HepG2 (cell line): ENCODE measurements at regions not wholly inside any gene's neighbourhood (a gene's known extent, or its start where the extent isn't known, plus 50 kb on each side); places are given as distances from the start of the nearest gene placed in this dataset.

Source experiments
- ATAC-seq: fragments of 200-7000 bp; cut with Tn5 transposase; 3 replicates; pipeline ENCODE4 v1.9.1; 2020; ENCODE audit warnings: mild to moderate bottlenecking, moderate library complexity
- BruUV-seq: library from RNA; stranded (reverse); fragments of 400-500 nt; replicated peaks from 2 replicates; lab custom pipeline; 2021; lab: Mats Ljungman, UMichigan
- CTCF ChIA-PET: fragments of 300-600 bp; formaldehyde crosslinking; extraction: SDS; loops from one replicate; lab custom pipeline; 2021; ENCODE audit warnings: low total read pairs, inconsistent platforms, low intra/inter-chr PET ratio; lab: Yijun Ruan, JAX
- POLR2A ChIA-PET: fragments of 350-600 bp; sonication (Branson Sonifier 250); formaldehyde crosslinking; loops from one replicate; lab custom pipeline; 2020; ENCODE audit warnings: antibody characterized with exemption, inconsistent platforms; lab: Yijun Ruan, JAX
- DNase-seq: peaks from one replicate; pipeline ENCODE4 v3.0.0-alpha.2; 2015; ENCODE audit warnings: low spot score
- FAIRE-seq: peaks from 3 replicates; lab custom pipeline; 2011; peaks lifted over from hg19 to GRCh38; lab: Jason Lieb, UNC
- H2AFZ ChIP-seq: one replicate; pipeline ENCODE4 v1.6.1; 2011; ENCODE audit warnings: low read length, inconsistent platforms
- H3K27ac ChIP-seq: fragments of 300-600 bp; 3 replicates; pipeline ENCODE4 v1.8.0; 2011; ENCODE audit warnings: mixed run types, mild to moderate bottlenecking, mixed read lengths, low read length, inconsistent platforms; ENCODE audit not compliant: insufficient read depth; ENCODE audit errors: extremely low read length
- H3K27me3 ChIP-seq, 2 experiments: fragments of 200-600 bp in 1 of 2; 2 replicates in 1 of 2; 3 replicates in 1 of 2; pipeline versions ENCODE4 v1.6.0 to v1.8.0; 2011; ENCODE audit warnings: low read length in 2 of 2, mild to moderate bottlenecking in 2 of 2, moderate library complexity in 2 of 2, inconsistent platforms in 1 of 2; ENCODE audit not compliant: insufficient read depth in 2 of 2, control insufficient read depth in 1 of 2
- H3K36me3 ChIP-seq, 2 experiments: fragments of 200-600 bp in 1 of 2; replicated peaks in 1 of 2; 2 replicates in 1 of 2; 3 replicates in 1 of 2; pipeline versions ENCODE4 v1.5.1 to v1.8.0; 2011; ENCODE audit warnings: low read length in 2 of 2, inconsistent platforms in 1 of 2; ENCODE audit not compliant: insufficient read depth in 2 of 2, control insufficient read depth in 1 of 2
- H3K4me1 ChIP-seq: 2 replicates; pipeline ENCODE4 v1.5.1; 2012; ENCODE audit warnings: low read length, inconsistent platforms; ENCODE audit not compliant: insufficient read depth
- H3K4me2 ChIP-seq: 2 replicates; pipeline ENCODE4 v1.6.0; 2011; ENCODE audit warnings: low read depth, low read length, inconsistent platforms
- H3K4me3 ChIP-seq, 3 experiments: fragments of 200-600 bp in 1 of 3; sonication (generic), shearing (Covaris generic) in 1 of 3; replicated peaks in 1 of 3; 2 replicates each; pipeline ENCODE4 v1.5.1; 2011 to 2016; ENCODE audit warnings: low read length in 3 of 3, inconsistent platforms in 2 of 3, low read depth in 2 of 3, mild to moderate bottlenecking in 2 of 3, control low read depth in 1 of 3, mixed read lengths in 1 of 3; ENCODE audit not compliant: insufficient read depth in 1 of 3
- H3K79me2 ChIP-seq: one replicate; pipeline ENCODE4 v1.6.1; 2011; ENCODE audit warnings: low read length, inconsistent platforms; ENCODE audit not compliant: insufficient read depth
- H3K9ac ChIP-seq: 2 replicates; pipeline ENCODE4 v1.6.0; 2011; ENCODE audit warnings: mild to moderate bottlenecking, low read depth, low read length, inconsistent platforms; ENCODE audit not compliant: insufficient read depth
- H3K9me3 ChIP-seq: 2 replicates; pipeline ENCODE4 v1.5.1; 2012; ENCODE audit warnings: mild to moderate bottlenecking, low read length
- H4K20me1 ChIP-seq: 2 replicates; pipeline ENCODE4 v1.6.0; 2011; ENCODE audit warnings: inconsistent platforms, mild to moderate bottlenecking, low read length, moderate library complexity; ENCODE audit not compliant: insufficient read depth
- ATRX ChIP-seq: sonication (generic); formaldehyde crosslinking; IDR thresholded peaks from 2 replicates; pipeline ENCODE4 v1.4.0; 2020; ENCODE audit warnings: missing genetic modification reagents, borderline replicate concordance
- HNF1B ChIP-seq: sonication (generic); formaldehyde crosslinking; IDR thresholded peaks from 2 replicates; pipeline ENCODE4 v1.5.1; 2020; ENCODE audit warnings: mild to moderate bottlenecking, moderate library complexity, missing genetic modification reagents
- MIER3 ChIP-seq: IDR thresholded peaks from 2 replicates; pipeline ENCODE4 v1.6.1; 2016; ENCODE audit warnings: missing compliant biosample characterization, borderline replicate concordance
- NFATC3 ChIP-seq: sonication (generic); formaldehyde crosslinking; IDR thresholded peaks from 2 replicates; pipeline ENCODE4 v1.5.1; 2020; ENCODE audit warnings: mild to moderate bottlenecking, missing genetic modification reagents
- PCBP1 ChIP-seq: fragments of 200-400 bp; formaldehyde crosslinking; IDR thresholded peaks from 2 replicates; pipeline ENCODE4 v1.6.1; 2017; ENCODE audit warnings: mild to moderate bottlenecking, low read depth, low read length, borderline replicate concordance
- RNF2 ChIP-seq: fragments of 450-650 bp; conservative IDR thresholded peaks from 2 replicates; pipeline ENCODE4 v1.6.1; 2016; ENCODE audit warnings: low read depth
- SAFB2 ChIP-seq: sonication (generic); formaldehyde crosslinking; IDR thresholded peaks from 2 replicates; pipeline ENCODE4 v1.5.1; 2020; ENCODE audit warnings: missing genetic modification reagents, low read depth, mild to moderate bottlenecking, borderline replicate concordance
- SRSF1 ChIP-seq: fragments of 200-400 bp; formaldehyde crosslinking; optimal IDR thresholded peaks from 2 replicates; pipeline ENCODE3; 2017; ENCODE audit warnings: mild to moderate bottlenecking, low read depth, low read length, moderate library complexity
- STAG1 ChIP-seq: sonication (generic); formaldehyde crosslinking; IDR thresholded peaks from 2 replicates; pipeline ENCODE4 v1.4.0; 2020; ENCODE audit warnings: missing genetic modification reagents
- ZNF747 ChIP-seq: sonication (generic); formaldehyde crosslinking; IDR thresholded peaks from 2 replicates; pipeline ENCODE4 v1.8.1; 2023; ENCODE audit warnings: missing genetic modification reagents, mild to moderate bottlenecking, borderline replicate concordance
- ZNF749 ChIP-seq: sonication (generic); formaldehyde crosslinking; IDR thresholded peaks from 2 replicates; pipeline ENCODE4 v1.8.0; 2022; ENCODE audit warnings: mild to moderate bottlenecking, missing genetic modification reagents, moderate library complexity, borderline replicate concordance
- WGBS: methylation state at CpG from one replicate; pipeline ENCODE4 v1.1.6; 2017; ENCODE audit warnings: low lambda C conversion rate; 5-methylcytosine and 5-hydroxymethylcytosine counted together
- in situ Hi-C: cut with HindIII; loops from 2 replicates; pipeline ENCODE4 v1.10.0; 2017; ENCODE audit warnings: low pct_unique_long_range_greater_than_20kb; ENCODE audit not compliant: extremely low pct_ligation_motif_present
- intact Hi-C: fragments of 100-400 bp; cut with micrococcal nuclease; formaldehyde crosslinking; loops from one replicate; pipeline ENCODE4 v1.10.0; 2022; ENCODE audit not compliant: unreplicated experiment
- TF ChIP-seq, protein P1 (sequence below): sonication (generic); formaldehyde crosslinking; IDR thresholded peaks from 2 replicates; pipeline ENCODE4 v1.4.0; 2020; ENCODE audit warnings: mild to moderate bottlenecking, missing genetic modification reagents, borderline replicate concordance

DNA sequence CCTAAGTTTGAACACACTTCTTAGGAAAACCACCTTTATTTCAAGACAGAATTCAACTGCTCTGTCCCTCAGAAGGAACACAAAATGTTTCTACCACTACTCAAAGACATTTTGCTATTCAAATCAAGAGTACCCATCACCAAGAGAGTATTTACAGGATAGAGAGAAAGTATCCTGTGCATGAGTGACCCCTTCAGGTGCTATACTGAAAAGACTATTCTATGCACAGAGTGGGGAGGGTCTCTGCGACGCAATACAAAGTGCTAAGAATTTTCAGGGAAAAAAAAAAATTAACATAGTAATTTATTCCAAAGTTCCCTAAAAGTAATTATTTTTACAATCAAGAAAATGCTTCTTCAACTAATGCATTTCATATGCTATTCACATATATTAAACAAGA is 346.4 kb upstream of the FAM241A start:
- in situ Hi-C loops: no loop called here
- H3K27ac ChIP-seq: no peak overlapping the region
- no peak overlapping the region for H3K9ac ChIP-seq
- H3K79me2 ChIP-seq: no peaks in the 10 kb centered on the region
- FAIRE-seq (no peak), ATAC-seq (peak; percentile 80), DNase-seq (no peak)
- no peaks in the 10 kb centered on the region for H3K27me3 ChIP-seq
- 4% methylated on average over 2 of the region's 2 CpGs for WGBS
- H2AFZ ChIP-seq: no peak overlapping the region
- no TSS peak for BruUV-seq
- H3K4me2 ChIP-seq: no peak overlapping the region
- CTCF ChIA-PET: no interaction called here
- no peak overlapping the region for H3K4me3 ChIP-seq
- no peaks in the 10 kb centered on the region for H3K4me1 ChIP-seq
- TF ChIP-seq ZNF747 (no peak), PCBP1 (no peak), SRSF1 (no peak), STAG1 (CRISPR knock-in tag) (peak; percentile 9; the same call in 1 of the 2 replicates), MIER3 (no peak), SAFB2 (CRISPR knock-in tag) (no peak)
- POLR2A ChIA-PET: no interaction called here
- H4K20me1 ChIP-seq: no peaks in the 10 kb centered on the region
- no peaks in the 10 kb centered on the region for H3K9me3 ChIP-seq
- intact Hi-C loops: loop anchor here (2.0 kb wide), 1 partner anchor 156 kb away; no protein-coding TSS in a partner anchor
- H3K36me3 ChIP-seq: no peaks in the 10 kb centered on the region

- Histone ChIP-seq H4K20me1 (no peaks in the 10 kb centered on the region), H3K4me3 (no peak overlapping the region), H3K27me3 (no peaks in the 10 kb centered on the region), H2AFZ (no peak overlapping the region), H3K4me2 (no peak overlapping the region), H3K4me1 (no peaks in the 10 kb centered on the region), H3K9me3 (no peaks in the 10 kb centered on the region), H3K9ac (no peak overlapping the region), H3K79me2 (no peaks in the 10 kb centered on the region), H3K27ac (no peak overlapping the region), H3K36me3 (no peaks in the 10 kb centered on the region)
- no TSS peak for BruUV-seq
- intact Hi-C loops (no loop called here), in situ Hi-C loops (no loop called here)
- ChIA-PET CTCF (no interaction called here), POLR2A (no interaction called here)
- no peak for FAIRE-seq
- DNase-seq: no peak
- no peak for ATAC-seq
- WGBS: 0% methylated on average over 2 of the region's 2 CpGs
- TF ChIP-seq NFATC3 (CRISPR knock-in tag): no peak
- no peak for TF ChIP-seq ATRX
- TF ChIP-seq, protein P1, sequence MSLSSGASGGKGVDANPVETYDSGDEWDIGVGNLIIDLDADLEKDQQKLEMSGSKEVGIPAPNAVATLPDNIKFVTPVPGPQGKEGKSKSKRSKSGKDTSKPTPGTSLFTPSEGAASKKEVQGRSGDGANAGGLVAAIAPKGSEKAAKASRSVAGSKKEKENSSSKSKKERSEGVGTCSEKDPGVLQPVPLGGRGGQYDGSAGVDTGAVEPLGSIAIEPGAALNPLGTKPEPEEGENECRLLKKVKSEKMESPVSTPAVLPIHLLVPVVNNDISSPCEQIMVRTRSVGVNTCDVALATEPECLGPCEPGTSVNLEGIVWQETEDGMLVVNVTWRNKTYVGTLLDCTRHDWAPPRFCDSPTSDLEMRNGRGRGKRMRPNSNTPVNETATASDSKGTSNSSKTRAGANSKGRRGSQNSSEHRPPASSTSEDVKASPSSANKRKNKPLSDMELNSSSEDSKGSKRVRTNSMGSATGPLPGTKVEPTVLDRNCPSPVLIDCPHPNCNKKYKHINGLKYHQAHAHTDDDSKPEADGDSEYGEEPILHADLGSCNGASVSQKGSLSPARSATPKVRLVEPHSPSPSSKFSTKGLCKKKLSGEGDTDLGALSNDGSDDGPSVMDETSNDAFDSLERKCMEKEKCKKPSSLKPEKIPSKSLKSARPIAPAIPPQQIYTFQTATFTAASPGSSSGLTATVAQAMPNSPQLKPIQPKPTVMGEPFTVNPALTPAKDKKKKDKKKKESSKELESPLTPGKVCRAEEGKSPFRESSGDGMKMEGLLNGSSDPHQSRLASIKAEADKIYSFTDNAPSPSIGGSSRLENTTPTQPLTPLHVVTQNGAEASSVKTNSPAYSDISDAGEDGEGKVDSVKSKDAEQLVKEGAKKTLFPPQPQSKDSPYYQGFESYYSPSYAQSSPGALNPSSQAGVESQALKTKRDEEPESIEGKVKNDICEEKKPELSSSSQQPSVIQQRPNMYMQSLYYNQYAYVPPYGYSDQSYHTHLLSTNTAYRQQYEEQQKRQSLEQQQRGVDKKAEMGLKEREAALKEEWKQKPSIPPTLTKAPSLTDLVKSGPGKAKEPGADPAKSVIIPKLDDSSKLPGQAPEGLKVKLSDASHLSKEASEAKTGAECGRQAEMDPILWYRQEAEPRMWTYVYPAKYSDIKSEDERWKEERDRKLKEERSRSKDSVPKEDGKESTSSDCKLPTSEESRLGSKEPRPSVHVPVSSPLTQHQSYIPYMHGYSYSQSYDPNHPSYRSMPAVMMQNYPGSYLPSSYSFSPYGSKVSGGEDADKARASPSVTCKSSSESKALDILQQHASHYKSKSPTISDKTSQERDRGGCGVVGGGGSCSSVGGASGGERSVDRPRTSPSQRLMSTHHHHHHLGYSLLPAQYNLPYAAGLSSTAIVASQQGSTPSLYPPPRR (CRISPR knock-in tag): no peak
- TF ChIP-seq HNF1B: no peak
- TF ChIP-seq ZNF749 (CRISPR knock-in tag): no peak
- no peak for TF ChIP-seq RNF2
Observed at GRCh38 chr4:111800551-111800950, 344.7 kb upstream of the FAM241A start.
